Suprapubic skin (tissue), 4 donors: ENCODE measurements at regions not wholly inside any gene's neighbourhood (a gene's known extent, or its start where the extent isn't known, plus 50 kb on each side); places are given as distances from the start of the nearest gene placed in this dataset.

Experiments used
- DNase-seq, 2 donors: peaks; one replicate each; pipeline ENCODE4 v3.0.0-alpha.2; 2019; ENCODE audit warnings: low spot score in 2 of 2
- H3K27ac ChIP-seq: fragments of 200-600 bp; sonication (generic); one replicate; pipeline ENCODE4 v1.5.1; 2019
- H3K27me3 ChIP-seq: fragments of 200-600 bp; sonication (generic); one replicate; pipeline ENCODE4 v1.5.1; 2019
- H3K36me3 ChIP-seq: fragments of 200-600 bp; sonication (generic); one replicate; pipeline ENCODE4 v1.5.1; 2019
- H3K4me1 ChIP-seq: fragments of 200-600 bp; sonication (generic); one replicate; pipeline ENCODE4 v1.5.1; 2019
- H3K4me3 ChIP-seq: fragments of 200-600 bp; sonication (generic); one replicate; pipeline ENCODE4 v1.5.1; 2019; ENCODE audit warnings: mild to moderate bottlenecking
- H3K9me3 ChIP-seq: fragments of 200-600 bp; sonication (generic); one replicate; pipeline ENCODE4 v1.5.1; 2019
- CTCF ChIP-seq, 2 donors: fragments of 200-600 bp in 1 of 2; fragments of 450-650 bp in 1 of 2; sonication (generic) in 1 of 2; IDR thresholded peaks; one replicate each; pipeline ENCODE4 v1.5.1; 2016 to 2019; ENCODE audit warnings: antibody characterized with exemption in 2 of 2, mild to moderate bottlenecking in 1 of 2, moderate library complexity in 1 of 2
- EP300 ChIP-seq: sonication (generic); formaldehyde crosslinking; IDR thresholded peaks from one replicate; pipeline ENCODE4 v1.6.1; 2017; ENCODE audit warnings: antibody characterized with exemption
- POLR2A ChIP-seq, 2 donors: fragments of 450-650 bp; IDR thresholded peaks; one replicate each; pipeline ENCODE4 v1.6.1; 2017; ENCODE audit warnings: antibody characterized with exemption in 2 of 2, mild to moderate bottlenecking in 2 of 2, moderate library complexity in 2 of 2
- POLR2AphosphoS5 ChIP-seq, 3 donors: sonication (generic); formaldehyde crosslinking; IDR thresholded peaks; one replicate each; pipeline ENCODE4 v1.6.1; 2017; ENCODE audit warnings: antibody characterized with exemption in 3 of 3
- WGBS: methylation state at CpG from one replicate; pipeline ENCODE4 v1.1.5; 2018; 5-methylcytosine and 5-hydroxymethylcytosine counted together

GRCh38 chr4:136465691-136466090 is 1066.6 kb downstream of the PCDH18 start:
- Histone ChIP-seq H3K27ac (no peak overlapping the region), H3K9me3 (no peaks in the 10 kb centered on the region), H3K4me3 (no peak overlapping the region), H3K36me3 (no peaks in the 10 kb centered on the region), H3K27me3 (no peaks in the 10 kb centered on the region), H3K4me1 (no peaks in the 10 kb centered on the region)
- 80% methylated on average over 1 of the region's 1 CpG for WGBS
- DNase-seq = no peak
- TF ChIP-seq EP300 = no peak
- TF ChIP-seq POLR2AphosphoS5 (IDR thresholded peaks at IDR 0.05) = no peak
- TF ChIP-seq CTCF (IDR thresholded peaks at IDR 0.05) = no peak

GRCh38 chr4:136463941-136464340 is 1068.4 kb downstream of the PCDH18 start:
- WGBS = 64% methylated on average over 1 of the region's 1 CpG

GRCh38 chr4:136461533-136461932 is 1070.8 kb downstream of the PCDH18 start:
- Histone ChIP-seq H3K36me3 (no peaks in the 10 kb centered on the region), H3K27ac (no peak overlapping the region), H3K4me1 (no peaks in the 10 kb centered on the region), H3K4me3 (no peak overlapping the region), H3K27me3 (no peaks in the 10 kb centered on the region), H3K9me3 (no peaks in the 10 kb centered on the region)
- no peak for TF ChIP-seq POLR2AphosphoS5 (IDR thresholded peaks at IDR 0.05)
- DNase-seq = no peak
- WGBS = 96% methylated on average over 6 of the region's 6 CpGs

More at GRCh38 chr4:136463941-136464340, 1068.4 kb downstream of the PCDH18 start:
- no peaks in the 10 kb centered on the region for H3K27me3 ChIP-seq
- H3K4me3 ChIP-seq = no peak overlapping the region
- H3K4me1 ChIP-seq = no peaks in the 10 kb centered on the region
- no peaks in the 10 kb centered on the region for H3K36me3 ChIP-seq
- H3K27ac ChIP-seq = no peak overlapping the region
- H3K9me3 ChIP-seq = no peaks in the 10 kb centered on the region
- no peak for DNase-seq
- TF ChIP-seq CTCF (IDR thresholded peaks at IDR 0.05) (no peak), POLR2AphosphoS5 (IDR thresholded peaks at IDR 0.05) (no peak), EP300 (no peak), POLR2A (IDR thresholded peaks at IDR 0.05) (no peak)

GRCh38 chr4:136458326-136458725 is 1074.0 kb downstream of the PCDH18 start:
- Histone ChIP-seq H3K4me1 (no peaks in the 10 kb centered on the region), H3K27ac (no peak overlapping the region), H3K27me3 (no peaks in the 10 kb centered on the region), H3K36me3 (no peaks in the 10 kb centered on the region), H3K9me3 (no peaks in the 10 kb centered on the region), H3K4me3 (no peak overlapping the region)
- 100% methylated on average over 1 of the region's 4 CpGs for whole genome bisulfite sequencing
- TF ChIP-seq CTCF (IDR thresholded peaks at IDR 0.05) (no peak), POLR2A (IDR thresholded peaks at IDR 0.05) (no peak), EP300 (no peak), POLR2AphosphoS5 (IDR thresholded peaks at IDR 0.05) (no peak)
- no peak for DNase-seq

GRCh38 chr4:136457577-136457976 is 1074.7 kb downstream of the PCDH18 start:
- Histone ChIP-seq H3K4me3 (no peak overlapping the region), H3K36me3 (no peaks in the 10 kb centered on the region), H3K4me1 (no peaks in the 10 kb centered on the region), H3K9me3 (no peaks in the 10 kb centered on the region), H3K27ac (no peak overlapping the region), H3K27me3 (no peaks in the 10 kb centered on the region)
- DNase-seq = no peak
- TF ChIP-seq EP300 = no peak
- TF ChIP-seq POLR2A (IDR thresholded peaks at IDR 0.05) = no peak
- TF ChIP-seq CTCF (IDR thresholded peaks at IDR 0.05) = no peak
- no peak for TF ChIP-seq POLR2AphosphoS5 (IDR thresholded peaks at IDR 0.05)
- 100% methylated on average over 3 of the region's 5 CpGs for WGBS

DNA sequence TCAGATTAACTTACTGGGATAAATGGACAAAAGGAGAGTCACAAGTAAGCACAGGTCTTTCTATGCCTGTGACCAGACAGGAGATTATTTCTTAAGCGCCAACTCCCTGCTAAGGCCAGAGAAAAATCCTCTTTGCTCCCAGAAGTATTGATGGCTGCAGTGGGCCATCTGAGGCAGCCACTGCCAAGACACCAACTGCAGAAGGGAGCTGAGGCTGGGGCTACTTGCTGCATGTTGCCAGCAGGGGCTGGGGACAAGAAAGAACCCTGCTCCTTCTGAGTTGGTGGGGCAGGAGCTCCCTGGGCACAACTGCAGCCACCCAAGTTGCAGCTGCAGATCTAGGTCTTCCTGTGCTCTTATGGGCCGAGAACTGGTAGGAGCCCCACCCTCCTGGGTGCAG is 1075.3 kb downstream of the PCDH18 start:
- TF ChIP-seq CTCF (IDR thresholded peaks at IDR 0.05) (no peak), POLR2AphosphoS5 (IDR thresholded peaks at IDR 0.05) (no peak), EP300 (no peak), POLR2A (IDR thresholded peaks at IDR 0.05) (no peak)
- H3K4me3 ChIP-seq = no peak overlapping the region
- H3K27ac ChIP-seq = no peak overlapping the region
- WGBS = 85% methylated on average over 1 of the region's 2 CpGs
- H3K27me3 ChIP-seq = no peaks in the 10 kb centered on the region
- DNase-seq = no peak
- H3K36me3 ChIP-seq = no peaks in the 10 kb centered on the region
- H3K4me1 ChIP-seq = no peaks in the 10 kb centered on the region
- H3K9me3 ChIP-seq = no peaks in the 10 kb centered on the region
